Pons (tissue), 1 donor: ENCODE measurements at regions not wholly inside any gene's neighbourhood (a gene's known extent, or its start where the extent isn't known, plus 50 kb on each side); places are given as distances from the start of the nearest gene placed in this dataset.

Source experiments
- DNase-seq: peaks from one replicate; pipeline ENCODE4 v3.0.0-alpha.2; 2016; ENCODE audit warnings: low spot score

- no peak for DNase-seq
Measured at GRCh38 chr2:64338910-64339500, 115.0 kb upstream of the LGALSL start.

- no peak for DNase-seq
Measured at GRCh38 chr2:64341461-64341860, 112.5 kb upstream of the LGALSL start.

- no peak for DNase-seq
Measured at GRCh38 chr2:64342195-64343099, 111.5 kb upstream of the LGALSL start.

GRCh38 chr2:64344999-64345576 lies 108.9 kb upstream of the LGALSL start:
- no peak for DNase-seq

- DNase-seq: no peak
Measured at GRCh38 chr2:64345998-64346397, 108.0 kb upstream of the LGALSL start.

- DNase-seq: no peak
Measured at GRCh38 chr2:64348386-64349130, 105.4 kb upstream of the LGALSL start.

GRCh38 chr2:64349131-64349530 lies 104.8 kb upstream of the LGALSL start:
- DNase-seq: no peak

- no peak for DNase-seq
Measured at GRCh38 chr2:64350996-64351395, 103.0 kb upstream of the LGALSL start.

GRCh38 chr2:64352292-64352691 lies 101.7 kb upstream of the LGALSL start:
- DNase-seq: no peak

GRCh38 chr2:64354857-64355680 lies 98.9 kb upstream of the LGALSL start:
- DNase-seq: no peak

GRCh38 chr2:64356906-64357305 lies 97.1 kb upstream of the LGALSL start:
- DNase-seq: no peak

- DNase-seq: no peak
Measured at GRCh38 chr2:64359171-64359891, 94.6 kb upstream of the LGALSL start.

- no peak for DNase-seq
Measured at GRCh38 chr2:64359892-64360657, 93.9 kb upstream of the LGALSL start.

- DNase-seq: no peak
Measured at GRCh38 chr2:64361151-64361938, 92.6 kb upstream of the LGALSL start.

- no peak for DNase-seq
Measured at GRCh38 chr2:64362562-64363026, 91.4 kb upstream of the LGALSL start.

- DNase-seq: no peak
Measured at GRCh38 chr2:64363140-64363539, 90.8 kb upstream of the LGALSL start.

- no peak for DNase-seq
Measured at GRCh38 chr2:64363848-64364247, 90.1 kb upstream of the LGALSL start.

GRCh38 chr2:64367444-64368232 lies 86.3 kb upstream of the LGALSL start:
- no peak for DNase-seq
